ENCODE measurements at regions not wholly inside any gene's neighbourhood (a gene's known extent, or its start where the extent isn't known, plus 50 kb on each side); places are given as distances from the start of the nearest gene placed in this dataset.

DNA sequence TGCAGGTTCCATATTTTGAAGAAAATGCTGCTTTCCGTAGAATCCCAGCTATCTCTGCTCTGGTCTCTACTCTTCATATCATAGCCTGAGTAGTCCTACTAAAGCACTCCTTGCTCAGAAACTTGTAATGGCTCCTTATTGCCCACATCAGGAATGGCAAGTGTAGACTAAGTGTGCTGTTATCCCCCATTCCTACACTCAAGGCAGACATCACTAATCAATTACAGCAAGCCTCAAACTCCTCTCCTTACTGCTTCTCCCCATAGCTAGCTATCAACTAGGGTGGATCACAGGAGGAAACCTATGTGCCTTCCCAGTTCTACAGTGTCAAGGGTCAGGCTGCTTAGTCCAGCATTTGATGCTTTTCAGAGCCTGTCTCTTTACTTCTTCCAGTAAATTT, 163.4 kb downstream of the HAPSTR1 start:
- no peak for DNase-seq (ENCODE audit: low spot score)
- POLR2A ChIA-PET (ENCODE audit: low non-redundant PET), result no interaction called here
- CTCF ChIA-PET, result interaction anchor here (1.0 to 1.4 kb wide), 2 partner anchors 10 to 44 kb away, joined by 4 to 7 read pairs; no protein-coding TSS in a partner anchor
- H3K27ac ChIP-seq, result no peak overlapping the region
- TF ChIP-seq, protein P1, sequence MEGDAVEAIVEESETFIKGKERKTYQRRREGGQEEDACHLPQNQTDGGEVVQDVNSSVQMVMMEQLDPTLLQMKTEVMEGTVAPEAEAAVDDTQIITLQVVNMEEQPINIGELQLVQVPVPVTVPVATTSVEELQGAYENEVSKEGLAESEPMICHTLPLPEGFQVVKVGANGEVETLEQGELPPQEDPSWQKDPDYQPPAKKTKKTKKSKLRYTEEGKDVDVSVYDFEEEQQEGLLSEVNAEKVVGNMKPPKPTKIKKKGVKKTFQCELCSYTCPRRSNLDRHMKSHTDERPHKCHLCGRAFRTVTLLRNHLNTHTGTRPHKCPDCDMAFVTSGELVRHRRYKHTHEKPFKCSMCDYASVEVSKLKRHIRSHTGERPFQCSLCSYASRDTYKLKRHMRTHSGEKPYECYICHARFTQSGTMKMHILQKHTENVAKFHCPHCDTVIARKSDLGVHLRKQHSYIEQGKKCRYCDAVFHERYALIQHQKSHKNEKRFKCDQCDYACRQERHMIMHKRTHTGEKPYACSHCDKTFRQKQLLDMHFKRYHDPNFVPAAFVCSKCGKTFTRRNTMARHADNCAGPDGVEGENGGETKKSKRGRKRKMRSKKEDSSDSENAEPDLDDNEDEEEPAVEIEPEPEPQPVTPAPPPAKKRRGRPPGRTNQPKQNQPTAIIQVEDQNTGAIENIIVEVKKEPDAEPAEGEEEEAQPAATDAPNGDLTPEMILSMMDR (conservative IDR thresholded peaks at IDR 0.05; ENCODE audit: low read depth), result no peak

DNA sequence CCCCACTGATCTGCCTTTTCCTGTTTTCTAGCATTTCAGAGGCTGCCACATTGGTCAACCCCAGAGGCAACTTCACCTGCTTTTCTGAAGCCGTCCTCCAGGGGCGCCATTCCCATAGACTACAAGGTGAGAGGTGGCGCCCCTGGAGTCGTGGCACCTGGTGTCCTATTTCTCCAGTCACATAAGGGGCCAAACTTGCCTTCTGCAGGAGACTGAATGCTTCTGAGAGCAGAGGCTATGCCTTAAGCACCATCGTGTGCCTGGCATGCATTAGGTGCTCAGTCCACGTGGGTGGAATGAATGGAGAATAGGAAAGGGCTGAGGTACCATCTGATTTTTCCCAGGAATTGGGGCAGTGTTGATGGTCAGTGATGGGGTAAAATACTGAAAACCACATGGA, 164.8 kb downstream of the HAPSTR1 start:
- POLR2A ChIA-PET (ENCODE audit: low non-redundant PET), result no interaction called here
- peak; percentile 12 for DNase-seq (ENCODE audit: low spot score)
- CTCF ChIA-PET, result interaction anchor here (0.7 kb wide), 2 partner anchors 11 to 530 kb away, joined by 3 read pairs; no protein-coding TSS in a partner anchor
- TF ChIP-seq, protein P1 (conservative IDR thresholded peaks at IDR 0.05; ENCODE audit: low read depth), result peak; percentile 37
- no peak overlapping the region for H3K27ac ChIP-seq

DNA sequence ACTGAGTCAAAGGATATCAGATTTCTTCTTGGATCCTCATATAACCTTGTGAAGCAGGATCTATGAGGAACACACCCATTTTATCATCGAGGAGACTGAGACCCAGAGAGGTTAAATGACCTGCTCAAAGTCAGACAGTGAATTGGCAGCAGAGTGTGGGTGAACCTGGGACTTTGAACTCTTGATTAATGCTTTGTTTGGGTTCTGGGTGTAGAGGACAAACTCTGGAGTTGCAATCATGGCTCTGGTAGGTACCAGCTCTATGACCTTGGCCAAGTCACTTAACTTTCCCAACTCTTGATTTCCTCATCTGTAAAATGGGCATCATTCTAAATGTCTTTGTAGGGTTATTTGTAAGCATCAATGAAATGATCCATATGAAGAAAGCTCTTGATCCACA, 166.4 kb downstream of the HAPSTR1 start:
- TF ChIP-seq, protein P1 (conservative IDR thresholded peaks at IDR 0.05; ENCODE audit: low read depth), result no peak
- DNase-seq (ENCODE audit: low spot score), result no peak
- no peak overlapping the region for H3K27ac ChIP-seq
- POLR2A ChIA-PET (ENCODE audit: low non-redundant PET), result no interaction called here
- CTCF ChIA-PET, result interaction anchor here (0.6 to 1.2 kb wide), 2 partner anchors 59 to 1726 kb away, joined by 3 read pairs; no protein-coding TSS in a partner anchor

DNA sequence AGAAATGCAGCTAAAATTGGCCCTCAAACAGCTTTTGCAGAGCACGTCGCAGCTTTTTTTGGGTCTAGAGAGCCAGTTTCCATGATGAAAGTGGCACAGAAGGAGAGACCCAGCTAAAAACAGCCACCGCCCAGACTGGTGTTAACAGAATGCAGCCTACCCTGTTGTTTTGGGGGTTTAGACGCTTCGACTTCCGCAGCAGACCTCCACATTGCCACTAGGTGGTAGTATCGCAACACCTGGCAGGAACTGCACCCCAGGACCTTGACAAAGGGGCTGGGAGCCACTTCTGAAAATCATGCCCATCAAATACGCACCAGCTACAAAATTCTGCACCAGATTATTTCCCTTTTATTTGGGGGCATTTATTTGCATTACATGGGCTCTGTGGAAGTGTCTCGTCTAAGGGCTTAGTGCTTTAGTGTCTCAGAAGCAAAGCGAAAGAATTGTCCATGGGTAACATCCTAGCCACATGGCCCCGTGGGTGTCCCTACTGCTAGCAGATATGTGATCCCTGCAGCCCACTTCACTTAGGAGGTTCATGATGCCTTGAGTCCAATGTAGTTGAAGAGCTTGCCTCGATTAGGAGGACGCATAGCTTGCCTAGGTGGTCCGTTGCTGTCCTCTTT, 167.1 kb downstream of the HAPSTR1 start:
- H3K27ac ChIP-seq, result no peak overlapping the region
- ChIA-PET CTCF (interaction anchor here (0.6 to 1.2 kb wide), 6 partner anchors 11 to 1725 kb away, joined by 3 read pairs; no protein-coding TSS in a partner anchor), POLR2A (ENCODE audit: low non-redundant PET) (no interaction called here)
- peak; percentile 32 for DNase-seq (ENCODE audit: low spot score)
- TF ChIP-seq, protein P1 (conservative IDR thresholded peaks at IDR 0.05; ENCODE audit: low read depth), result peak; percentile 36

DNA sequence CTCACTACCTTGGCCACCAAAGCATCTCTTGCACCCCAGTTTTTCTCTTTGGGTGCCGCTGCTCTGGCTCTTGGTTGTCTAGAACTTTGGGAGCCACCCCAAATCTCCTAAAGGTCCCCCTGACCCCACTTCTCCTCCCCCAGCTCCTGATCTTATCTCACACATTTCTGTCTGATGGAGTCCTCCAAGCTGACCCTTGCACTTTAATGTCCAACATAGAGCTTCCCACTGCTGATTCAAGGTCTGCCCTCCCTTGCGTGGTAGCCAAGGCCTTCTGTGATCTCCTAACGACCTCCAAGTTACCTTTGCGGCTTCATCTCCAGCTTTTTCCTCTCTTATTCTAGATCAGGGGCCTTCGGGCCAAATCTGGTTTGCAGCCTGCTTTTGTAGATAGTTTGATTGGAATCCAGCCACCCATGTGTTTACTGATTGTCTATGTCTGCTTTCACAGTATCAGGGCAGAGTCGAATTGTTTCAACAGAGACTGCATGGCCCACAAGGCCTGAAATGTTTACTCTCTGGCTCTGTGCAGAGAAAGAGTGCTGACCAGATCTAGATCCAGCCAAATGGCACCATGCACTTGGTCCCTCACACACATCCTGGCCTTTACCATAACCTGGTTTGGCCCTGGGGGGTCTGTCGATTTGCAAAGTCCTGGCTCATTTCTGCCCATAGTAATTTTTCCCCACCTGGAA, 168.6 kb downstream of the HAPSTR1 start:
- ChIA-PET CTCF (interaction anchor here (0.5 kb wide), 1 partner anchor 8 kb away, joined by 7 read pairs; no protein-coding TSS in a partner anchor), POLR2A (ENCODE audit: low non-redundant PET) (no interaction called here)
- no peak for DNase-seq (ENCODE audit: low spot score)
- TF ChIP-seq, protein P1 (conservative IDR thresholded peaks at IDR 0.05; ENCODE audit: low read depth), result no peak
- no peak overlapping the region for H3K27ac ChIP-seq

DNA sequence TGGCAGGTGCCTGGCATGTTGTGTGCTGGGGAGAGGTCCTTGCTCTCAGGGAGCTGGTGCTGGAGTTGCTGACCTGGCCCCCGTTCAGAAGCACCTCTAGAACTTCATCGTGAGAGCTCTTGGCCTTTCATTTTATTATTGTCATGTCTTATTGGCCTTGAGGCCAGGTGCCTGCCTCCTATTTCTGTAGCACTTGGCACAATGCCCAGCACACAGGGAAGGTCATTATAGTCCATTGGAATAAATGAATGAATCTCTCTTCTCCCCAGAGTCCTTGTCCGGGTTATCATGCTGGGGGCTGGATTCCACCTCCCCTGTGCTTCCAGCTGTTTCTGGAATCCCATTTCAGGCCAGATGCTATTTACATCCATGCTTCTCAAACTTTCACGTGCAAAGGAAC, 169.2 kb downstream of the HAPSTR1 start:
- DNase-seq (ENCODE audit: low spot score), result no peak
- H3K27ac ChIP-seq, result no peak overlapping the region
- TF ChIP-seq, protein P1 (conservative IDR thresholded peaks at IDR 0.05; ENCODE audit: low read depth), result no peak
- ChIA-PET CTCF (no interaction called here), POLR2A (ENCODE audit: low non-redundant PET) (no interaction called here)
